Brain microvascular endothelial cell (primary cell): ENCODE measurements at regions not wholly inside any gene's neighbourhood (a gene's known extent, or its start where the extent isn't known, plus 50 kb on each side); places are given as distances from the start of the nearest gene placed in this dataset.
"Not testable (repeated sequence)": the region's sequence is repeated elsewhere in the genome, so short reads cannot be mapped to it uniquely, and the experiment has no call there.

Experiments
- DNase-seq: peaks from one replicate; pipeline ENCODE4 v3.0.0-alpha.2; 2020
- H3K27ac ChIP-seq: fragments of 250-450 bp; sonication (Bioruptor Pico); 2 replicates; pipeline ENCODE4 v1.5.1; 2020; ENCODE audit warnings: mild to moderate bottlenecking, moderate library complexity
- H3K27me3 ChIP-seq: fragments of 250-450 bp; sonication (Bioruptor Pico); replicated peaks from 2 replicates; pipeline ENCODE4 v1.5.1; 2020; ENCODE audit warnings: mild to moderate bottlenecking
- H3K36me3 ChIP-seq: fragments of 250-450 bp; sonication (Bioruptor Pico); replicated peaks from 2 replicates; pipeline ENCODE4 v1.5.1; 2020; ENCODE audit warnings: mild to moderate bottlenecking
- H3K4me3 ChIP-seq: 2 replicates; pipeline ENCODE4 v1.5.1; 2011; ENCODE audit warnings: low read depth, mild to moderate bottlenecking, control low read depth, low read length, moderate library complexity
- in situ Hi-C: cut with HindIII; loops from 2 replicates; pipeline ENCODE4 v1.10.0; 2017; ENCODE audit warnings: low sequenced_read_pairs, low pct_ligation_motif_present

DNA sequence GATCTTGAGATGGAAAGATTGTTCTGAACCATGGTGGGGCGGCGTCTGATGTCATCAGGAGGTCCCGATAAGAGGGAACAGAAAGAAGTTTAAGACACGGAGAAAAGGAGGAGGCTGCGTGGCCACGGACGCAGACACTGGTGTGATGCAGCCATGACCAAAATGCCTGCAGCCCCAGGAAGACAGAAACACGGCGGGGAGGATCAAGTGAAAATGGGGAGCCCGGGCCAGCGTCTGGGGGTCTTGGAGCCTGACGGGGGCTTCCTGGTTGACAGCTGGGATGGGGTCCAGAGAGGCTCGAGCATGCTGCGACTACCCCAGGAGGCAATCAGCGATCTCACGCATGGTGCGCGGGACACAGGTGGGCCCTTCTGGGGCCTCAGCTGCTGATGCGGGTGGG lies 119.7 kb downstream of the NPIPB11 start:
- H3K27ac ChIP-seq, DNase-seq, in situ Hi-C loops, H3K36me3 ChIP-seq, H3K4me3 ChIP-seq, H3K27me3 ChIP-seq: not testable (repeated sequence)

DNA sequence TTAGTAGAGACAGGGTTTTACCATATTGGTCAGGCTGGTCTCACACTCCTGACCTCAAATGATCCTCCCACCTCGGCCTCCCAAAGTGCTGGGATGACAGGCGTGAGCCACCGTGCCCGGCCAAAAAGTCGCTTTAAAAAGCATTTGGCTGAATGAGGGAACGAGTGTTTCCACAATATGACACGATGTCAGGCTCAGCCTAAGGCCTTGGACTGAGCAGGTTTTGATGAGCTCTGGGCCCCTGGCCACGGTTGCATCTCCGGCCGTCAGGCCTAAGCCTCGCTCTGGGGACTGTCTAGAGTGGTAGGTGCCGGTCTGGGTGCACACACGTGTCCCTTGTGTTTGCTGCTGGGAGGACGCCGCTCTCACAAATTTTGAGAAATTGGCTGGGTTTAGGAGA lies 120.3 kb downstream of the NPIPB11 start:
- DNase-seq, H3K27ac ChIP-seq, H3K36me3 ChIP-seq, H3K4me3 ChIP-seq, in situ Hi-C loops, H3K27me3 ChIP-seq: not testable (repeated sequence)

DNA sequence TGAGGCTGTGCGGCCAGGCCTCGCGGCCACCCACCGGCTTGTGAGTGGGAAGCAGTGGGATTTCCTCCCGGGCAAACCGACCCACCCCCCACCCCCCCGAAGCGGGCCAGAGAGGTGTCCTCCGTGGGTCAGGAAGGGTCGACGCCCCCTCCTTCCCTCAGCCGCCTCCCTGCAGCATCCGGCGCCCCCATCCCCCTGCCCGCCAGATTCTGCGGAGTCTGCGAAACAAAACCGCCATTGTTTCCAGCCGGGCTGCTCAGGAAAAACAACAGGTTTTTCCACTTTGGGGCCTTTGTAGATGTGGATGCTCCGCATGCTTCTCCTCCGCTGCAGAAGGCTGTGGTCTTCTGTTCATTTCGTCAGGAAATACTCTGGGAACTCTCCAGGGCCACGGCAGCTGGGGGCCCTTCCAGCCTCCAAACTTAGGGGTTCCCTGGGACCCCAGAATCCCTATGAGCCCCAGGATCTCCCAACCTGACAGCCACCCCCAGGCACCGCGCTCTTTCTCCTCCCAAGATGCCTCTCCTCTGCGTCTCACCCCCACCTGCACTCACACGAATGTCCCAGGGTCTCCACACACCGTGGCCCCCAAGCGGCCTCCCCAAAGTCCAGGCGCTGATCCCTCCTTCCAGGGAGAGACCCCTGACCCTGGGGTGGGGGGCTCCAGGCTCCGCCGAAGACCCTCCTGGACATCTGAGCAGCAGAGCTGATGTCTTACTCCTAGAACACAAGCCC lies 121.2 kb downstream of the NPIPB11 start:
- in situ Hi-C loops, H3K27ac ChIP-seq, DNase-seq, H3K36me3 ChIP-seq, H3K27me3 ChIP-seq: not testable (repeated sequence)
- peak overlapping the region; percentile 15 for H3K4me3 ChIP-seq

DNA sequence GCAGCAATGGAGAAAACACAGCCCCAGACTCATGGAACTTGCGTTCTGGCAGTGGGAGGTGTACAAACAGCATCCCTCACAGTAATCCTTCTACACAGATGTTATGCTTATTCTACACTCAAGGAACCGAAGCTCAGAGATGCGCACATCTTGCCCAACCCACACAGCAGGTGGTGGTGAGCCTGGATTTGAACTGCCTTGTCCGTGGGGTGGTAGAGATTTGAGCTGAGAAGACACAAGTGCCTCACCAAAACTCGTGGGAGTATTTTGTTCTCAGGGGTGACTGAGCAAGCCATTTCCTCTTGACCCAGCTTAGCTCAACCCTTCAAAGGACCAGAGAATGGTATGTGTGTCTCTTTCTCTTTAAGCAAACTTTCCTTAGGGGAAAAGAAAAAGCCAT lies 121.8 kb downstream of the NPIPB11 start:
- H3K27ac ChIP-seq, H3K36me3 ChIP-seq, H3K4me3 ChIP-seq, DNase-seq, H3K27me3 ChIP-seq, in situ Hi-C loops: not testable (repeated sequence)

DNA sequence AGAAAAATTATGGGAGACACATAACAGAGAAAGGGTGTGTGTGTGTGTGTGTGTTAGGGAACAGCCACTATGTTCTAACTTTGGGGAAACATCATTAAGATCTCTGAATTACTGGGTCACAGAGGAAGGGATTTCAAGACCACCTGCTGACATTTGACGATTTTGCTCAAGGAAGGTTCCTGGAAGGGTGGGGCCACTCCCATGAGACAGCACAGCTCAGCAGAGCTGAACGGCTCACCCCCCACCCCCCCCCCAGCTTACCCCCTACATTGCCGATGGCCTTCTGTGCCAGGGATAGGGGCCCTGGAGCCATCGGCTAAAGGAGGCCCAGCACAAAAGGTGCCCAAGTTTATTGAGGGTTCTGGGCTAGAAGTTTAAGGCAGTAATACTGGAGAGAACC lies 122.4 kb downstream of the NPIPB11 start:
- H3K27me3 ChIP-seq, in situ Hi-C loops, H3K27ac ChIP-seq, H3K36me3 ChIP-seq, DNase-seq, H3K4me3 ChIP-seq: not testable (repeated sequence)

DNA sequence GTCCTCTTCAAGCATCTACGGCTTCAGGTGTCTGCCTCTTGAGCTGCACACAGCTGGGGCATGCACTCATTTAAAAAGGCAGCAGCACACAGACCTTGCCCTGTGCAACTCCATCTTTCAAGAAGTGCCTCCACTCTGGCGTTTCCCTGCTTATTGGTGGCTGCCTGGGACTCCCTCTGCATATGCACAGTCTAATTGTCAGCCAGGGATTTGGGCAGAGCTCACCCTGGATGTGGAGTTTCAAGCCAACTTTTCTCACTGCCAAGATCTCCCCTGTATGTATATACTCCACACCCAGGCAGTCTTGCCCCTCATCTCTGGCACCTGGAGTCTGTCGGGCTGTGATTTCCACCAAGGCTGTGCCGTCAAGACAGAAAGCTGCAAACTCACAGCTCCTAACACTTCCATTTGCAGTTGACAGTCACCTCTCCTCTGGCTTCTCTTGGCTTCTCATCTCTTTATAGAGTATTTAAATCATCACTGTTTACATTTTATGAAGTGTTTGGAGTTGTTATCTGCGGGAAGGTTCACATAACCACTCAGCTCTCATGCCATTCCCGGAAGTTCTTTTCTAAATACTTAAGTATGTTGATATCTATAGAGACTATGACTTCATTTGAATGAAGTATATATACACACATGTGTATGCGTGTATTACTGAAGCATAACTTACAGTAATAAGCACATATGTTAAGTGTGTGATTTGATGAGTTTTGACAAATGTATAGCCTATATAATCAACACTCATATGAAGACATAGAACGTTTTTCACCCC lies 128.2 kb downstream of the NPIPB11 start:
- in situ Hi-C loops, H3K4me3 ChIP-seq: not testable (repeated sequence)

DNA sequence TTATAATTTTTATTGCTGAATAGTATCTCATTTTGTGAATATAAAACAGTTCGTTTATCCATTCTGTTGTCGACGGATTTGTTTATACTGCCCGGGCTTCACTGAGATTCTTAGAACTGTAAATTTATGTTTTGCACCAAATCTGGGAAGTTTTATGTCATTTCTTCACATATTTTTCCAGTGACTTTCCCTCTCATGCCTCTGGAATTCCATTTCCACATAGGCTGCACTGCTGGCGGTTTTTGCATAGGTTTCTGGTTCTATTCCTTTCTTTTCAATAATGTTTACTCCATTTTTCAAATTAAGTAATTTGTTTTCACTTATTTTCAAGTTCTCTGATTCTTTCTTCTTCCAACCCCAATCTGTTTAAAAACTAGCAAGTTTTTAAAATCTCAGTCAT lies 130.1 kb downstream of the NPIPB11 start:
- H3K27ac ChIP-seq, H3K36me3 ChIP-seq, H3K27me3 ChIP-seq, DNase-seq, H3K4me3 ChIP-seq, in situ Hi-C loops: not testable (repeated sequence)

More for the DNA sequence above, 128.2 kb downstream of the NPIPB11 start:
- not testable (repeated sequence) for H3K27ac ChIP-seq, H3K27me3 ChIP-seq, H3K36me3 ChIP-seq, DNase-seq

DNA sequence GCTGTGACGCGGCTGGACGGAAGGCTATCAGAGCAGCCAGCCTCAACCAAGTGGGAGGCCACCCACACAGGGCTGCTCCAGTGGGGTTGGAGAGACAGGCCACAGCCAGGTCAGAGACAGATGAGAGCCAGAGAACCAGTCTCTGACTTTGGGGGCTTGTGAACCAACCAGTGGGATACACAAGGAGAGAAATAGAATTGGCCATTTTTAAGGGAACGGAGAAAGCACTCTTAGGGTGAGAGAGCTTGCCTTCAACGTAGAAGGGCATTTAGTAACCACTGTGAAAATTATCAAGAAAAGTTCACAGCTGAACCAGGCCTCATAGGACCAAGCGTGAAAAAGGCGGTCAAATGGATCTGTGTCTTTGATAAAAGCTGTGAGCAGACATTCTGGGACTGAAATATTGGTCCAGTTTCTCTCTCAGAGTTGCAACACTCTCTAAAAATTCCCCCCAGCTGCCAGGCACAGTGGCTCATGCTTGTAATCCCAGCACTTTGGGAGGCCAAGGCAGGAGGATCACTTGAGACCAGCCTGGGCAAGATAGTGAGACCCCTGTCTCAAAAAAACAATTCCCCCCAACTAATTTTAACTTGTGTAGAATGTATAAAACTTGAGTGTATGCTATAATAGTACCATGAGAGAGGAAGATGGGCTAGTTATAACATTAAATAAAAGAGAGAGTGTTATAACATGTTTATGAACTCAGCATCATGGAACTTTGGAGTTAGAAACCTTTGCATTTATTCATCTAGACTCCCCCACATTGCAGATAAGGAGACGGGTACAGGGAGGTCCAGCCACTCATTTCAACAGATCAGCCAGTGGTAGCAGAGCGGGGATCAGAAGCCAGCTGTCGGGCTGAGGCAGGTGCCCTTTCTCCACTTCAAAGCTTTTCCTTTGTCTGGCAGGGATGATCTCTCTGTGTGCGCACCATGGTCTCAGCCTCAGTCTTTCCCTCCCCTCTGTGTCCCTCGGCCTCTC lies 132.2 kb downstream of the NPIPB11 start:
- in situ Hi-C loops, H3K4me3 ChIP-seq, H3K27me3 ChIP-seq, H3K27ac ChIP-seq, H3K36me3 ChIP-seq, DNase-seq: not testable (repeated sequence)

DNA sequence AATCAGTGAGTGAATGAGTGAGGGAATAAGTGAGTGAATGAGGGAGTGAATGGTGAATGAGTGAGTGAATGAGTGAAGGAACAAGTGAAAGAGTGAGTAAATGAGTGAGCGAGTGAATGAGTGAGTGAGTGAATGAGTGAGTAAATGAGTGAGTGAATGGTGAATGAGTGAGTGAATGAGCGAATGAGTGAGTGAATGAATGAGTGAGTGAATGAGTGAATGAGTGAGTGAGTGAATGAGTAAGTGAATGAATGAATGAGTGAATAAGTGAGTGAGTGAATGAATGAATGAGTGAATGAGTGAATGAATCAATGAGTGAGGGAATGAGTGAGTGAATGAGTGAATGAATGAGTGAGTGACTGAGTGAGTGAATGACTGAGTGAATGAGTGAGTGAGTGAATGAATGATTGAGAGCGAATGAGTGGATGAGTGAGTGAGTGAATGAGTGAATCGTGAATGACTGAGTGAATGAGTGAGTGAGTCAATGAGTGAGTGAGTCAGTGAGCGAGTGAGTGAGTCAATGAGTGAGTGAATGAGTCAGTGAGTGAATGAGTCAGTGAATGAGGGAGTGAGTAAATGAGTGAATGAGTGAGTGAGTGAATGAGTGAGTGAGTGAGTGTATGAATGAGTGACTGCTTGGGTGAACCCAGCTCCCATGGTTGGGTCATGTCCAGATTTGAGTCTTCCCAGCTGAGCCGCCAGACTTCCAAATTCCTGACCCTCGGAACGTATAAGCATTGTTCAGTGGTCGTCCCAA lies 133.0 kb downstream of the NPIPB11 start:
- H3K4me3 ChIP-seq, H3K27me3 ChIP-seq, H3K36me3 ChIP-seq, DNase-seq, in situ Hi-C loops: not testable (repeated sequence)
- H3K27ac ChIP-seq = peak overlapping the region; percentile 45

DNA sequence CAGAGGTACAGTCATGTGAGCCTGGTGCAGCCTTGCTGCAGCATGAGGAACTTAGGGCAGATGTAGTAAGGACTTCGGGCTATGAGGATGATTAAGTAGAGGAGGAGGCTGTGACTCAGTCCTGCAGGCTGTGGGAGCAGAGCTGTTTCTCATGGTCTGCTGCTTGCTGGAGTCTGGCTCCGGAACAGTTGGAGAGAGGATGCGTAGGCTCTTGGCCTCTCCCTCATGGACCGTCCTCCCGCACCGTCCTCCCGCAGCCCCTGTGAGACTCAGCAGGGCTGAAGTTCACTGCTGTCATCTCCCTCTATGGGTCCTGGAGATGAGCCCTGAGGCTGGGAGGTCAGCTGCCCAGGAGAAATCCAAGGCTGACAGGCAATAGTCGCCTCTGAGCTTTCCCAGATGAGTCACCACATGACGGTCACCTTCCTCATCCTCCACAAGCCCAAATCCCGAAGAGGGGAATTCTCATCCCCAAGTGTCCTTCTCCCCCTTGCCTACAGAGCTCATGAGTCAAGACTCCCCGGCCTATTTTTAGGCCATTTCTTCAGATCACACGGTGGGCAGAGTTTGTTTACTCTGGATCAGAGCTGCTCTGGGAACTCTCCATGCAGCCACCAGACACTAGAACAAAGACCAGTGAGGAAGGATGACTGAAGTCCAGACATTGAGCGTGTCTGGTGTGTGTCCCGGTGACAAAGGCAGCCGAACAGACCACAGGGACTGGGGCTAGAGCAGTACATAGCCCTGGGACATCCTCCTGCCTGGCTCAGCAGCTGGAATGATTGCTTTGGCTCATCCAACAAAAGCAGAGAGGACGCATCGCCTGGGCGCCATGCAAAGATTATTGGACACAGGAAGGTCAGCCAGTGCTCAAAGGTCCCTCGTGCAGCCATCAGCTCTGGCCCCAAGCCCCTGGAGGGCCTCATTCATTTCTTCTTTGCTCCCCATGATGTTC lies 134.5 kb downstream of the NPIPB11 start:
- in situ Hi-C loops, H3K4me3 ChIP-seq, H3K36me3 ChIP-seq, H3K27me3 ChIP-seq: not testable (repeated sequence)
- H3K27ac ChIP-seq = peak overlapping the region; percentile 95
- peak; percentile 89 for DNase-seq

DNA sequence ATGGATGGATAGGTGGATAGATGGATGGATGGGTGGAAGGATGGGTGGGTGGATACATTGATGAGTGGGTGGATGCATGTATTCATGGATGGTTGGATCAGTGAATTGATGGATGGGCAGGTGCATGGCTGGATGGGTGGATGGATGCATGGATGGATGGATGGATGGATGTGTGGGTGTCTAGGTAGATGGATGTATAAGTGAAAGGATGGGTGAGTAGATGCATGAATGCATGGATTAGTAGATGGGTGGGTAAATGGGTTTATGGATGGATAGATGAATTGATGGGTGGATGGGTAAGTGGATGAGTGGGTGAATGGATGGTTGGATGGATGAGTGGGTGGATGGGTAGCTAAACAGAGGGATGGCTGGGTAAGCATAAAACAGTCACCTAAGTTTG lies 135.6 kb downstream of the NPIPB11 start:
- H3K27me3 ChIP-seq, H3K36me3 ChIP-seq, in situ Hi-C loops, DNase-seq, H3K4me3 ChIP-seq: not testable (repeated sequence)
- peak overlapping the region; percentile 95 for H3K27ac ChIP-seq

DNA sequence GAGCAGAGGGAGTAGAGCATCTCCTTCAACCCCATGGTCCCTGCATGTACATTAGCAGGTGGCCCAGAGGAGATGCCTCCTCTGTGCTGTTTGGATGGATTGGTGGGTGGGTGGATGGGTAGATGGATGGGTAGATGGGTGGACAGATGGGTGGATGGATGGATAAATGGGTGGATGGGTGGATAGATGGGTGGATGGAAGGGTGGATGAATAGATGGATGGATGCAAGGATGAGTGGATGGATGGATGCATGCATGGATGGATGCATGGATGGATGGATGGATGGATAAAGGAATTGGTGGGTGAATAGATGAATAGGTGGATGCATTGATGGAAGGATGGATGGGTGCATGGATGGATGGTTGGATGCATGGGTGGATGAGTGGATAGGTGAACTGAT lies 136.5 kb downstream of the NPIPB11 start:
- in situ Hi-C loops, H3K27me3 ChIP-seq, DNase-seq, H3K36me3 ChIP-seq, H3K4me3 ChIP-seq: not testable (repeated sequence)
- H3K27ac ChIP-seq = peak overlapping the region; percentile 83
